ENCODE measurements at regions not wholly inside any gene's neighbourhood (a gene's known extent, or its start where the extent isn't known, plus 50 kb on each side); places are given as distances from the start of the nearest gene placed in this dataset.
"Not testable (repeated sequence)": the region's sequence is repeated elsewhere in the genome, so short reads cannot be mapped to it uniquely, and the experiment has no call there.

DNA sequence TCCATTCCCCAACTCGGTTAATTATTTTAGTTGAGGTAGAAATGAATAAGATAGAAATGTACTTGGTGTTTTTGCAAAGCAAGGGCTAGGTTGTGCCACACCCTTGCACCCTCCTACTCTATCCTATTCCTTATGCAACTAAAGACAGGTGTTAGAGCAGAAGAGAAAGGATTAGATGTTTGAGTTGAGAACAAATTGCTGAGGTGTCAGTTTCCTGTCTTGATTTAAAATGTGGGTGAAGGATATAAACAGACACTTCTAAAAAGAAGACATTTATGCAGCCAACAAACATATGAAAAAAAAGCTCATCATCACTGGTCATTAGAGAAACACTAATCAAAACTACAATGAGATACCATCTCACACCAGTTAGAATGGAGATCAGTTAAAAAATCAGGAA, 1256.2 kb downstream of the CNTNAP5 start:
- ATAC-seq (no peak), DNase-seq (no peak)
- WGBS, result 82% methylated on average over 1 of the region's 1 CpG
- Histone ChIP-seq H3K4me1 (ENCODE audit: control insufficient read depth, insufficient read depth, low read length) (no peaks in the 10 kb centered on the region), H3K9me3 (ENCODE audit: control insufficient read depth, low read length) (no peaks in the 10 kb centered on the region), H3K27me3 (ENCODE audit: control insufficient read depth, insufficient read depth) (no peaks in the 10 kb centered on the region), H3K27ac (ENCODE audit: low read length) (no peak overlapping the region), H3K4me3 (ENCODE audit: low read length) (no peak overlapping the region)
- intact Hi-C loops (cut with DNase I), result no loop called here

DNA sequence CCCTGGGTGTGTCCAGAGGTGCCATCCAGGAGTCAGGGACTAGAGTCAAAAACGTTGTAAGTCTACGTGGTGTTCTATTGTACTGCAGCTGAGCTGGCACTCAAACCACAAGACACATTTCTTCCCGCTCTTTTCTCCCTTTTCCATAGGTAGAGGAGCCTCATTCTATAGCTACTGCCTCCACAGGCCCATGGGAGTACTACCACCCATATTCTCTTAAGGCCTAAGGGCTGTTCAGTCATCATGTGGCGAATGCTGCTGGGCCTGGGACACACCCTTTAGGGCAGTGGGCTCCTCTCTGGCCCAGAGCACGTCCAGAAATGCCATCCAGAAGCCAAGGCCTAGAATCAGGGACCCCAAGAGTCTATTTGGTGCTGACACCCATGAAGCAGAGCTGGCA, 1271.7 kb downstream of the CNTNAP5 start:
- no peak for ATAC-seq
- no peak for DNase-seq
- Histone ChIP-seq H3K27ac (ENCODE audit: low read length) (no peak overlapping the region), H3K4me1 (ENCODE audit: control insufficient read depth, insufficient read depth, low read length) (no peaks in the 10 kb centered on the region), H3K4me3 (ENCODE audit: low read length) (no peak overlapping the region), H3K27me3 (ENCODE audit: control insufficient read depth, insufficient read depth) (no peaks in the 10 kb centered on the region), H3K9me3 (ENCODE audit: control insufficient read depth, low read length) (no peaks in the 10 kb centered on the region)
- 70% methylated on average over 5 of the region's 5 CpGs for WGBS
- intact Hi-C loops (cut with DNase I), result no loop called here

DNA sequence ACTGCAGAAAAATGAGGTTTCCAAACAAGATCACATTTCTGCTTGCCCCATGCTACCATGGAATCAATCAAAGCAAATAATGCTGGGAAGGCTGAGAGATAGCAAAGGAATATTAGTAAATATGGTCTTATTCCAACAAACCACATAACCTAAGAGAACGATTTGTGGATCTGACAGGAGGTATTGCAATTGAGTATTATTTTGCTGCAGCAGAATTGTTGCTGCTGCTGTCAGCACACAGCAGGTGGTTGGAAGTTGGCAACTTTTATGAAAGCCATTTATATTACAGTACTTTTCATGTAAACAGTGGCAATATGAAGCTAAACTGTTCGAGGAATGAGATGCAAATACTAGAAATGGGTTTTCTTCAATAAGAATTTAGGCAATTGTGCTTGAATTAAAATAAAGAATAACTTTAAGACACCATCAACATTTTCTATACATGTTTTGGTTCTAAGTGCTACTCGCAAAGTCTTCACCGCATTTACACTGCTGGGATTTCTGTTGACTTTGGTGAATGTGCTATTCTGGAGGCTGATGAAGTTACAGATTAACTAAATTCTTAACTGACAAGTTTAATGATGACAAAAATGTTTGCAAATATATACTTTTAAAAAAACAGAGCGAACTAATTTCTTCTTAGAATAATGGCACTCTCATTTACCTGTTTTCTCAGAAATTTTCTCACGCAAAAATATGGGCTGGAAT, 1285.7 kb downstream of the CNTNAP5 start:
- DNase-seq (no peak), ATAC-seq (no peak)
- no peak overlapping the region for H3K4me3 ChIP-seq (ENCODE audit: low read length)
- H3K9me3 ChIP-seq (ENCODE audit: control insufficient read depth, low read length), result no peaks in the 10 kb centered on the region
- H3K4me1 ChIP-seq (ENCODE audit: control insufficient read depth, insufficient read depth, low read length), result no peaks in the 10 kb centered on the region
- WGBS, result 83% methylated on average over 6 of the region's 6 CpGs
- no peak overlapping the region for H3K27ac ChIP-seq (ENCODE audit: low read length)
- intact Hi-C loops (cut with DNase I), result no loop called here
- no peaks in the 10 kb centered on the region for H3K27me3 ChIP-seq (ENCODE audit: control insufficient read depth, insufficient read depth)

DNA sequence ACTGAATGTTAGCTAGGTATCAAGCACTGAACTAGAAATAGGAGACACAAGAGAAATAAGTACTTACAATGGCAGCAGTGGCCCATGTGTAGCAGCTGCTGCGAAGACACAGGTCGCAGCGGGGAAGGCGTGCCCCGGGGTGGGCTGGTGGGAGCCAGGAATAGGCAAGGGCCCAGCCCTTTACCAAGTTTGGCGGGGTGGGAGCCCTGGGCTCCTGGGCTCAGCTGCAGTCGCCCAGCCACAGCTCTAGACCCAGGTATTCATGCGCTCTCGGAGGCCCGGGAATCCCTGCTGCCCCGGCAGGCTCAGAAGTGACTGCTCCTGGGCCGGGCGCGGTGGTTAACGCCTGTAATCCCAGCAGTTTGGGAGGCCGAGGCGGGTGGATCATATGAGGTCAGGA, 1287.3 kb downstream of the CNTNAP5 start:
- Histone ChIP-seq H3K9me3 (ENCODE audit: control insufficient read depth, low read length) (no peaks in the 10 kb centered on the region), H3K27ac (ENCODE audit: low read length) (no peak overlapping the region), H3K4me1 (ENCODE audit: control insufficient read depth, insufficient read depth, low read length) (no peaks in the 10 kb centered on the region), H3K4me3 (ENCODE audit: low read length) (no peak overlapping the region), H3K27me3 (ENCODE audit: control insufficient read depth, insufficient read depth) (no peaks in the 10 kb centered on the region)
- intact Hi-C loops (cut with DNase I), result no loop called here
- no peak for DNase-seq
- WGBS, result 93% methylated on average over 17 of the region's 17 CpGs
- no peak for ATAC-seq

DNA sequence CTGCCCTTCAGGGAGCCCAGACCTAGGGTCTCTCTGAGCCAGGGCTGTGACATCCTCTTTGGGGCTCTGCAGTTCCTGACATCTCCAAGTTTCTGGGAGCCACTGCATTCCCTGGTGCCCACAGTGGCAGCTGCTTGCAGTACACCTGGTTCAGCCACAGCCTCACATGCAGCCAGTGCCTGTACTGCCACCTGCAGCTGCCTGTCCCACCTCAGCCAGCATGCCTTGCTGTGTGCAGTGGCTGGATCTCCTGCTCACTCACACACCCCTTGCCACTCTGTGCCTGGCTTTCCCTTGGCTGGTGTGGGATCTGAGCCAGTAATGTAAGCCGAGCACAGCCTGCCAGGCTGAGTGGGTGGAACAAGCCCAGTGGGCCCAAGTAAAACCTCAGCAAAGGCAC, 1288.7 kb downstream of the CNTNAP5 start:
- DNase-seq (peak in 1 of 3 donors; percentile 18), ATAC-seq (no peak)
- H3K27ac ChIP-seq (ENCODE audit: low read length), result no peak overlapping the region
- WGBS, result 57% methylated on average over 1 of the region's 1 CpG
- H3K27me3 ChIP-seq (ENCODE audit: control insufficient read depth, insufficient read depth), result no peaks in the 10 kb centered on the region
- no peak overlapping the region for H3K4me3 ChIP-seq (ENCODE audit: low read length)
- intact Hi-C loops (cut with DNase I), result no loop called here
- no peaks in the 10 kb centered on the region for H3K9me3 ChIP-seq (ENCODE audit: control insufficient read depth, low read length)
- H3K4me1 ChIP-seq (ENCODE audit: control insufficient read depth, insufficient read depth, low read length), result no peaks in the 10 kb centered on the region

DNA sequence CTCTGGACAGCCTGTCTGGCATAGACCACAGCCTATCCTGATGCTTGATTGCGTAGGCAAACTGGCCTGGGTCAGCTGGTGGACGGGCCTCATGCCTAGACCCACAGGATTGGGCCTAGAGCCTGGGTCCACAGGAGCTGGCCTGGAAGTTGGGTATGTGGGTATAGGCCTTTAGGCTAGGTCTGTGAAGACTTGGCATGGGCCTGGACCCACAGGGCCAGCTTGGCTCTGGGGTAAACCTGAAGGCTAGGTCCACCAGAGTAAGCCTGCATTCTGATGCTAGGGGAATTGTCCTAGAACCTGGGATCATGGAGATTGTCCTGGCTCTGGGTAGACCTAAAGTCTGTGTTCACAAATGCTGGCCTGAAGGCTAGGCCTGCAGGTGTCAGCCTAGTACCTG, 1293.7 kb downstream of the CNTNAP5 start:
- H3K4me1 ChIP-seq (ENCODE audit: control insufficient read depth, insufficient read depth, low read length), result no peaks in the 10 kb centered on the region
- WGBS, result 93% methylated on average over 2 of the region's 2 CpGs
- no peak overlapping the region for H3K27ac ChIP-seq (ENCODE audit: low read length)
- ATAC-seq (no peak), DNase-seq (no peak)
- H3K27me3 ChIP-seq (ENCODE audit: control insufficient read depth, insufficient read depth), result no peaks in the 10 kb centered on the region
- H3K4me3 ChIP-seq (ENCODE audit: low read length), result no peak overlapping the region
- intact Hi-C loops (cut with DNase I), result no loop called here
- H3K9me3 ChIP-seq (ENCODE audit: control insufficient read depth, low read length), result no peaks in the 10 kb centered on the region

DNA sequence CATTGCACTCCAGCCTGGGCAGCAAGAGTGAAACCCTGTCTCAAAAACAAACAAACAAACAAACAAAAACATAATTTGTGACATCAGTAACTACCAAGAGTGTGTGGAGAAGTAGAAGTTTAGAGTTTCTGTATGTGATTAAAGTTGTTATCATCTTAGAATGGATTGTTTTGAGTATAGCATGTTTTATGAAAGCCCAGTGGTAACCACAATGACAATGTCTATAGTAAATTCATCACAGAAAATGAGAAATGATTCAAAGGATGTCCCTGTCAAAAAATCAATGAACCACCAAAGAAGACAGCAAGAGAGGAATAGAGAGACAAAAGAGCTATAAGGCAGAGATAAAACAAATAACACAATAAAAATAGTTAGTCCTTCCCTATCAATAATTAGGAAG, 1299.2 kb downstream of the CNTNAP5 start:
- Histone ChIP-seq H3K27me3 (ENCODE audit: control insufficient read depth, insufficient read depth) (no peaks in the 10 kb centered on the region), H3K27ac (ENCODE audit: low read length) (no peak overlapping the region), H3K9me3 (ENCODE audit: control insufficient read depth, low read length) (no peaks in the 10 kb centered on the region), H3K4me3 (ENCODE audit: low read length) (no peak overlapping the region), H3K4me1 (ENCODE audit: control insufficient read depth, insufficient read depth, low read length) (no peaks in the 10 kb centered on the region)
- intact Hi-C loops (cut with DNase I), result no loop called here
- ATAC-seq (no peak), DNase-seq (no peak)

DNA sequence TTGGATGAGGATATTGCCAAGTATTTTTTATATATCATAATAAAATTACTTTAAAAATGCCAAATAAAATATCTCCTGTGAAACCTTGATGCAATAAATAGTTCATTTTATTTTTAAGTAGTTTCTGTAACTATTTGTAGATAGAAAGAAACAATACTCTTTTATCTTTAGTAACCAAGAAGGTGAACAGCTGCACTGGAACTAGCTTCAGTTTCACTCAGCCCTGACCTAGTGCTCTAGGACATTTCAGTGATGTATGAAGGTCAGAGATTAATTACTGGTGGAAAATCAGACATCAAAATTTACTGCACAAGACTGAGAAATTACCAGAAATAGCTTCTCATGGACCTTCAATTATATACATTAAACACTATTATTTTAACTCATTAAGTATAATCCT, 1305.0 kb downstream of the CNTNAP5 start:
- intact Hi-C loops (cut with DNase I), result no loop called here
- Histone ChIP-seq H3K27me3 (ENCODE audit: control insufficient read depth, insufficient read depth) (no peaks in the 10 kb centered on the region), H3K4me3 (ENCODE audit: low read length) (no peak overlapping the region), H3K9me3 (ENCODE audit: control insufficient read depth, low read length) (no peaks in the 10 kb centered on the region), H3K4me1 (ENCODE audit: control insufficient read depth, insufficient read depth, low read length) (no peaks in the 10 kb centered on the region), H3K27ac (ENCODE audit: low read length) (no peak overlapping the region)
- no peak for ATAC-seq
- DNase-seq, result no peak

DNA sequence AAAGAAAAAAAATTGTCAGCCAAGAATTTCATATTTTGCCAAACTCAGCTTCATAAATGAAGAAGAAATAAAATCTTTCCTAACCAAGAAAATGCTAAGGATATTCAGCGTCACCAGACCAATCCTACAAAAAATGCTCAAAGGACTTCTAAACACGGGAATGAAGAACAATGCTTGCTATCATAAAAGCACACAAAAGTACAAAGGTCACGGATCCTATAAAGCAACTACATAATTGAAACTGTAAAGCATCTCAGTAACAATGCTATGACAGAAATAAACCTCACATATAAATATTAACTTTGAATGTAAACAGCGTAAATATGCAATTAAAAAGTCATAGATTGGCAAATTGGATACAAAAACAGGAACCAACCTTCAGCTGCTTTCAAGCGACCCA, 1314.6 kb upstream of the GYPC start:
- Histone ChIP-seq H3K27ac (ENCODE audit: low read length) (no peak overlapping the region), H3K4me1 (ENCODE audit: control insufficient read depth, insufficient read depth, low read length) (no peaks in the 10 kb centered on the region), H3K27me3 (ENCODE audit: control insufficient read depth, insufficient read depth) (no peaks in the 10 kb centered on the region), H3K9me3 (ENCODE audit: control insufficient read depth, low read length) (no peaks in the 10 kb centered on the region), H3K4me3 (ENCODE audit: low read length) (no peak overlapping the region)
- 82% methylated on average over 5 of the region's 5 CpGs for WGBS
- intact Hi-C loops (cut with DNase I), result no loop called here
- ATAC-seq (no peak), DNase-seq (no peak)

DNA sequence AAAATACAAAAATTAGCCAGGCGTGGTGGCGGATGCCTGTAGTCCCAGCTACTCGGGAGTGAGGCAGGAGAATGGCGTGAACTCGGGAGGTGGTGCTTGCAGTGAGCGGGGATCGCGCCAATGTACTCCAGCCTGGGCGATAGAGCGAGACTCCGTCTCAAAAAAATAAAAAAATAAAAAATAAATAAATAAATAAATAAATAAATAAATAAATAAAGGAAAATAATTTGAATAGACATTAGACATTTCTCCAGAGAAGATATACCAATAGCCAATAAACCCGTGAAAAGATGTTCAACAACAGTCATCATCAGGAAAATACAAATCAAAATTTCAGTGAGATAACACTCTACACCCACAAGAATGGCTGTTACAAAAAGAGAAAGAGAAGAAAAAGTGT, 1302.4 kb upstream of the GYPC start:
- H3K9me3 ChIP-seq (ENCODE audit: control insufficient read depth, low read length); ATAC-seq; H3K4me3 ChIP-seq (ENCODE audit: low read length); H3K27me3 ChIP-seq (ENCODE audit: control insufficient read depth, insufficient read depth); H3K4me1 ChIP-seq (ENCODE audit: control insufficient read depth, insufficient read depth, low read length); intact Hi-C loops (cut with DNase I); H3K27ac ChIP-seq (ENCODE audit: low read length); DNase-seq: not testable (repeated sequence)
- 96% methylated on average over 12 of the region's 12 CpGs for WGBS

DNA sequence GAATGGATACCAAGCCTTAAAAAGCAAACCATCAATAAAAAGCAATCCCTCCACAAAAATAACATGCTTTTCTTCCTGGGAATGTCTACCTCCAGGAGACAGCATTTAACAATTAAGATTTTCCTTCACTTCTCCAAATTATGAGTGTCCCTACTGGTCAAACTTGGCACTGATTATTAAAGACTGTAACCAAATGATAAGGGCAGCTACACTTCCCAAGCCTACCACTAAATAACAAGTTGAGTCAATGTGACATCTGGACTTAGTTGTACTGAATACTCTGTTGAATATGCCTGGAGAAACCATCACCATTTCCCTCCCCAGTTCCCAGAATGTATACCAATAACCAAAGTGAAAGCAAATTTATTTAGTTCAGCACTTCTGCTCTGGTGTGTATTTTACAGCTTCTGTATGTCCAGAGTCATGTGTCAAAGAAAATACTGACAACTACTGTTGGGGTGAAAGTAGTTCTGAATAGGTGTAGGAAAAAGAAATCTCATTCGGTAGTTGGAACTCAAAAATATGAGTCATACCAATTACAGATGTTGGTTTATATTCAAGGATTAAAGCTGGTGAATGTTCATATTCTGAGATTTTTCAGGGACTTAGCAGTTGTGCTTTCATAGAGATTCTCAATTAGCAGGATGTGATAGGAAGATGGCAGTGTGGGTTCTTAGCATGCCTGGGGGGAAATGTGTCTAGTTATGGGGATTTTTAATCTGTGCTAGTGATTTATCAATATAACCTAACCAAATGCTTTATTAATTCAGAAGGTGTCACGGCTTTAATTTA, 1291.6 kb upstream of the GYPC start:
- intact Hi-C loops (cut with DNase I), result no loop called here
- no peaks in the 10 kb centered on the region for H3K9me3 ChIP-seq (ENCODE audit: control insufficient read depth, low read length)
- no peak overlapping the region for H3K27ac ChIP-seq (ENCODE audit: low read length)
- no peaks in the 10 kb centered on the region for H3K27me3 ChIP-seq (ENCODE audit: control insufficient read depth, insufficient read depth)
- DNase-seq (no peak), ATAC-seq (no peak)
- no peaks in the 10 kb centered on the region for H3K4me1 ChIP-seq (ENCODE audit: control insufficient read depth, insufficient read depth, low read length)
- no peak overlapping the region for H3K4me3 ChIP-seq (ENCODE audit: low read length)
- 67% methylated on average over 2 of the region's 2 CpGs for whole genome bisulfite sequencing

DNA sequence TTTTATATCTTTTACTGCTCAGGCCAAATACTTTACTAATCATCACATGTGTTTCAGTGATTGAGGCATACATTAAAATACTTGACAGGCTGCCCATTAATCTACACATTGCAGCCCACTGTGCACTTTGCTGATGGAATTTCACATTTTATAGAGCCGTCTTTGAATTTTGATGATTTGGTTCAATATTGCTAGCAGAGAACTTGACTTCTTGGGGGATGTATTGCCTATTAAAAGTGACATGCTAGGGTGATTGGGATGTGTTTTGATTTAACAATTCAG, 1291.0 kb upstream of the GYPC start:
- 77% methylated on average over 1 of the region's 1 CpG for WGBS
- DNase-seq, result no peak
- intact Hi-C loops (cut with DNase I), result no loop called here
- no peak overlapping the region for H3K4me3 ChIP-seq (ENCODE audit: low read length)
- no peak overlapping the region for H3K27ac ChIP-seq (ENCODE audit: low read length)
- no peaks in the 10 kb centered on the region for H3K4me1 ChIP-seq (ENCODE audit: control insufficient read depth, insufficient read depth, low read length)
- no peak for ATAC-seq
- H3K27me3 ChIP-seq (ENCODE audit: control insufficient read depth, insufficient read depth), result no peaks in the 10 kb centered on the region
- H3K9me3 ChIP-seq (ENCODE audit: control insufficient read depth, low read length), result no peaks in the 10 kb centered on the region
